ENCODE measurements at regions not wholly inside any gene's neighbourhood (a gene's known extent, or its start where the extent isn't known, plus 50 kb on each side); places are given as distances from the start of the nearest gene placed in this dataset.

GRCh38 chr10:93146336-93146735 is 72.6 kb downstream of the CYP26A1 start:
- TF ChIP-seq CTCF (IDR thresholded peaks at IDR 0.05; ENCODE audit: extremely low read depth in 1 of 2, insufficient read depth in 1 of 2, low read depth in 1 of 2, low read length in 2 of 2) = no peak
- no peak for TF ChIP-seq POLR2AphosphoS5 (IDR thresholded peaks at IDR 0.05; ENCODE audit: insufficient read depth, low read depth, low read length)
- no peak for TF ChIP-seq POLR2A (IDR thresholded peaks at IDR 0.05; ENCODE audit: low read depth, low read length)
- TF ChIP-seq JUN (IDR thresholded peaks at IDR 0.05; ENCODE audit: borderline replicate concordance, insufficient read depth, insufficient read length, low read depth) = no peak
- TF ChIP-seq, protein P1, sequence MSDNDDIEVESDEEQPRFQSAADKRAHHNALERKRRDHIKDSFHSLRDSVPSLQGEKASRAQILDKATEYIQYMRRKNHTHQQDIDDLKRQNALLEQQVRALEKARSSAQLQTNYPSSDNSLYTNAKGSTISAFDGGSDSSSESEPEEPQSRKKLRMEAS (IDR thresholded peaks at IDR 0.05; ENCODE audit: insufficient read depth, insufficient read length) = no peak
- no peak for TF ChIP-seq MYC (IDR thresholded peaks at IDR 0.05; ENCODE audit: low read depth, low read length)
- TF ChIP-seq EZH2 (IDR thresholded peaks at IDR 0.05; ENCODE audit: borderline replicate concordance, low read depth, low read length, severe bottlenecking) = no peak
- no peak for TF ChIP-seq GATA2 (IDR thresholded peaks at IDR 0.05; ENCODE audit: insufficient read depth, insufficient read length, low read depth, low read length)
